Glutamatergic neuron (in vitro differentiated cells): ENCODE measurements at regions not wholly inside any gene's neighbourhood (a gene's known extent, or its start where the extent isn't known, plus 50 kb on each side); places are given as distances from the start of the nearest gene placed in this dataset.

Source experiments
- DNase-seq: peaks from one replicate; pipeline ENCODE4 v3.0.0; 2022
- H3K27ac Mint-ChIP-seq: one replicate; pipeline ENCODE4 v1.8.0; 2020; ENCODE audit warnings: mild to moderate bottlenecking, mixed read lengths, inconsistent platforms; ENCODE audit not compliant: unreplicated experiment
- H3K27me3 Mint-ChIP-seq: one replicate; pipeline ENCODE4 v1.8.0; 2020; ENCODE audit warnings: mild to moderate bottlenecking, moderate library complexity, mixed read lengths, inconsistent platforms; ENCODE audit not compliant: unreplicated experiment
- H3K36me3 Mint-ChIP-seq: one replicate; pipeline ENCODE4 v1.8.0; 2020; ENCODE audit warnings: mild to moderate bottlenecking, mixed read lengths, inconsistent platforms; ENCODE audit not compliant: unreplicated experiment
- H3K4me1 Mint-ChIP-seq: one replicate; pipeline ENCODE4 v1.8.0; 2020; ENCODE audit warnings: mild to moderate bottlenecking, low read depth, mixed read lengths, inconsistent platforms; ENCODE audit not compliant: unreplicated experiment
- H3K4me3 Mint-ChIP-seq: one replicate; pipeline ENCODE4 v1.8.0; 2020; ENCODE audit warnings: mild to moderate bottlenecking, mixed read lengths, inconsistent platforms; ENCODE audit not compliant: unreplicated experiment
- H3K9me3 Mint-ChIP-seq: one replicate; pipeline ENCODE4 v1.8.0; 2020; ENCODE audit warnings: mild to moderate bottlenecking, moderate library complexity, mixed read lengths, inconsistent platforms; ENCODE audit not compliant: unreplicated experiment
- TF ChIP-seq, protein P1 (sequence below): fragments of 200-600 bp; sonication (generic); IDR thresholded peaks from one replicate; pipeline ENCODE4 v1.5.0; 2021; ENCODE audit not compliant: partially characterized antibody, unreplicated experiment

- TF ChIP-seq, protein P1, sequence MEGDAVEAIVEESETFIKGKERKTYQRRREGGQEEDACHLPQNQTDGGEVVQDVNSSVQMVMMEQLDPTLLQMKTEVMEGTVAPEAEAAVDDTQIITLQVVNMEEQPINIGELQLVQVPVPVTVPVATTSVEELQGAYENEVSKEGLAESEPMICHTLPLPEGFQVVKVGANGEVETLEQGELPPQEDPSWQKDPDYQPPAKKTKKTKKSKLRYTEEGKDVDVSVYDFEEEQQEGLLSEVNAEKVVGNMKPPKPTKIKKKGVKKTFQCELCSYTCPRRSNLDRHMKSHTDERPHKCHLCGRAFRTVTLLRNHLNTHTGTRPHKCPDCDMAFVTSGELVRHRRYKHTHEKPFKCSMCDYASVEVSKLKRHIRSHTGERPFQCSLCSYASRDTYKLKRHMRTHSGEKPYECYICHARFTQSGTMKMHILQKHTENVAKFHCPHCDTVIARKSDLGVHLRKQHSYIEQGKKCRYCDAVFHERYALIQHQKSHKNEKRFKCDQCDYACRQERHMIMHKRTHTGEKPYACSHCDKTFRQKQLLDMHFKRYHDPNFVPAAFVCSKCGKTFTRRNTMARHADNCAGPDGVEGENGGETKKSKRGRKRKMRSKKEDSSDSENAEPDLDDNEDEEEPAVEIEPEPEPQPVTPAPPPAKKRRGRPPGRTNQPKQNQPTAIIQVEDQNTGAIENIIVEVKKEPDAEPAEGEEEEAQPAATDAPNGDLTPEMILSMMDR = no peak
- no peak overlapping the region for H3K4me3 Mint-ChIP-seq
- no peaks in the 10 kb centered on the region for H3K9me3 Mint-ChIP-seq
- no peaks in the 10 kb centered on the region for H3K36me3 Mint-ChIP-seq
- H3K27ac Mint-ChIP-seq = no peak overlapping the region
- H3K4me1 Mint-ChIP-seq = no peaks in the 10 kb centered on the region
- no peak for DNase-seq
- H3K27me3 Mint-ChIP-seq = no peaks in the 10 kb centered on the region
These were observed 153.8 kb upstream of the PKN2 start for GRCh38 chr1:88530246-88530645.

- Mint-ChIP-seq H3K9me3 (no peaks in the 10 kb centered on the region), H3K27ac (no peak overlapping the region), H3K4me1 (no peaks in the 10 kb centered on the region), H3K4me3 (no peak overlapping the region), H3K27me3 (no peaks in the 10 kb centered on the region), H3K36me3 (no peaks in the 10 kb centered on the region)
- TF ChIP-seq, protein P1 = no peak
- DNase-seq = no peak
These were observed 146.3 kb upstream of the PKN2 start for GRCh38 chr1:88537787-88538186.

DNA sequence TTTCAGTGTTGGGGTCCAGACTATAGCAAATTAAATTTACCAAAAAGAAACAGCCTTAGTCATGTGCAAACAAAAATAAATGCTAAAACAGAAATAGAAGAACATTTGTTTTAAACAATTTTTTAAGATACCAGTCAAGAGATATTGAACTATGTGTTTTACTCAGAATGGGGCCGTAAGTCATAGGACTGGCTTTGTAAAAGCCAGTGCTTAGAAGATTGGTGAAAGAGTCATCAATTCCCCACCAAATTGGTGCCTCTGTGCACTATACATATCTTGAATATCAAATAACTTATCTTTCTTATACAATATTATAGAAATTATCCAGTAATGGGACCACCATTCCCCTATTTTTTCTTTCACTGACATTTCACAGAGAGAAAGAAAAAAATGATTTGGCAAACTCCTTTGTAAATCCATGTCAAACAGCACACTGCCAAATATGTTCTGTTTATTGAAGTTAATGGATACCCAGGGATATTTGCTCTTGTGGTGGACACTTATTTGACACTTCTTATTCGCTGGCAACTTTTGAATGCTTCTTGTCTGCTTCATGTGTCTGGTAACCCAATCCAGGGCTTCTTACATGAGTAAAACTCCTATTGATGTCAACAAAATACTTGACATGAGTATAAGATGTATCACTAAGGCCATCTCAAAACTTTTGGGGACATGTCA is 145.7 kb upstream of the PKN2 start:
- TF ChIP-seq, protein P1 = no peak
- Mint-ChIP-seq H3K4me3 (no peak overlapping the region), H3K27me3 (no peaks in the 10 kb centered on the region), H3K27ac (no peak overlapping the region), H3K36me3 (no peaks in the 10 kb centered on the region), H3K4me1 (no peaks in the 10 kb centered on the region), H3K9me3 (no peaks in the 10 kb centered on the region)
- no peak for DNase-seq

GRCh38 chr1:88540255-88540654 is 143.8 kb upstream of the PKN2 start:
- Mint-ChIP-seq H3K27me3 (peaks cover 1% of the 10 kb centered on the region), H3K36me3 (no peaks in the 10 kb centered on the region), H3K27ac (no peak overlapping the region), H3K4me1 (no peaks in the 10 kb centered on the region), H3K9me3 (no peaks in the 10 kb centered on the region), H3K4me3 (no peak overlapping the region)
- TF ChIP-seq, protein P1 = no peak
- no peak for DNase-seq

- Mint-ChIP-seq H3K36me3 (no peaks in the 10 kb centered on the region), H3K27me3 (peaks cover 1% of the 10 kb centered on the region)
- no peak for DNase-seq
These were observed 142.5 kb upstream of the PKN2 start for GRCh38 chr1:88541596-88541995.

More at GRCh38 chr1:88541596-88541995, 142.5 kb upstream of the PKN2 start:
- Mint-ChIP-seq H3K4me1 (no peaks in the 10 kb centered on the region), H3K4me3 (no peak overlapping the region), H3K9me3 (no peaks in the 10 kb centered on the region), H3K27ac (no peak overlapping the region)
- TF ChIP-seq, protein P1 = no peak
